ENCODE measurements at regions not wholly inside any gene's neighbourhood (a gene's known extent, or its start where the extent isn't known, plus 50 kb on each side); places are given as distances from the start of the nearest gene placed in this dataset.

GRCh38 chr2:48145845-48146452 is 168.5 kb upstream of the FOXN2 start (continued):
- TF ChIP-seq VEZF1 (CRISPR knock-in tag; IDR thresholded peaks at IDR 0.05), result peak; percentile 31; the same call in 1 of the 2 replicates
- TF ChIP-seq RNF2 (IDR thresholded peaks at IDR 0.05), result peak; percentile 73
- TF ChIP-seq ZNF311 (CRISPR knock-in tag; IDR thresholded peaks at IDR 0.05), result peak; percentile 68; the same call in 1 of the 2 replicates
- TF ChIP-seq HINFP (tag; conservative IDR thresholded peaks at IDR 0.05; ENCODE audit: low read depth), result peak; percentile 89
- peak; percentile 41; the same call in 1 of the 2 replicates for TF ChIP-seq MECOM (CRISPR knock-in tag; IDR thresholded peaks at IDR 0.05)
- TF ChIP-seq XRCC4 (IDR thresholded peaks at IDR 0.05; ENCODE audit: extremely low read depth, insufficient read depth, insufficient read length), result no peak
- peak; percentile 88 for TF ChIP-seq EP300 (IDR thresholded peaks at IDR 0.05; ENCODE audit: low read length)
- TF ChIP-seq RAD21 (CRISPR knock-in tag; conservative IDR thresholded peaks at IDR 0.05 in 1 of 2, IDR thresholded peaks at IDR 0.05 in 1 of 2), result peak; percentile 33 to 37; a peak in 1 of 4 replicates
- TF ChIP-seq GTF2E2 (tag; IDR thresholded peaks at IDR 0.05), result peak; percentile 63
- TF ChIP-seq NCOR1 (IDR thresholded peaks at IDR 0.05), result peak; percentile 4; the same call in 1 of the 2 replicates
- TF ChIP-seq ZNF764 (CRISPR knock-in tag; IDR thresholded peaks at IDR 0.05; ENCODE audit: low read depth), result no peak
- TF ChIP-seq ELF2 (CRISPR knock-in tag; IDR thresholded peaks at IDR 0.05), result no peak
- no peak for TF ChIP-seq HDAC6 (IDR thresholded peaks at IDR 0.05; ENCODE audit: low read depth, low read length)
- TF ChIP-seq JUND (IDR thresholded peaks at IDR 0.05; ENCODE audit: borderline replicate concordance, low read depth, low read length), result peak; percentile 75
- peak; percentile 68; the same call in 2 of the 3 replicates for TF ChIP-seq JUND (tag; IDR thresholded peaks at IDR 0.05; ENCODE audit: borderline replicate concordance, low read depth, low read length)
- no peak for TF ChIP-seq GTF3C2 (IDR thresholded peaks at IDR 0.05; ENCODE audit: borderline replicate concordance, extremely low read depth, insufficient read length)
- no peak for TF ChIP-seq TFAP4 (CRISPR knock-in tag; IDR thresholded peaks at IDR 0.05; ENCODE audit: borderline replicate concordance)

Measured in K562 (cell line).